ENCODE measurements at regions not wholly inside any gene's neighbourhood (a gene's known extent, or its start where the extent isn't known, plus 50 kb on each side); places are given as distances from the start of the nearest gene placed in this dataset.

DNA sequence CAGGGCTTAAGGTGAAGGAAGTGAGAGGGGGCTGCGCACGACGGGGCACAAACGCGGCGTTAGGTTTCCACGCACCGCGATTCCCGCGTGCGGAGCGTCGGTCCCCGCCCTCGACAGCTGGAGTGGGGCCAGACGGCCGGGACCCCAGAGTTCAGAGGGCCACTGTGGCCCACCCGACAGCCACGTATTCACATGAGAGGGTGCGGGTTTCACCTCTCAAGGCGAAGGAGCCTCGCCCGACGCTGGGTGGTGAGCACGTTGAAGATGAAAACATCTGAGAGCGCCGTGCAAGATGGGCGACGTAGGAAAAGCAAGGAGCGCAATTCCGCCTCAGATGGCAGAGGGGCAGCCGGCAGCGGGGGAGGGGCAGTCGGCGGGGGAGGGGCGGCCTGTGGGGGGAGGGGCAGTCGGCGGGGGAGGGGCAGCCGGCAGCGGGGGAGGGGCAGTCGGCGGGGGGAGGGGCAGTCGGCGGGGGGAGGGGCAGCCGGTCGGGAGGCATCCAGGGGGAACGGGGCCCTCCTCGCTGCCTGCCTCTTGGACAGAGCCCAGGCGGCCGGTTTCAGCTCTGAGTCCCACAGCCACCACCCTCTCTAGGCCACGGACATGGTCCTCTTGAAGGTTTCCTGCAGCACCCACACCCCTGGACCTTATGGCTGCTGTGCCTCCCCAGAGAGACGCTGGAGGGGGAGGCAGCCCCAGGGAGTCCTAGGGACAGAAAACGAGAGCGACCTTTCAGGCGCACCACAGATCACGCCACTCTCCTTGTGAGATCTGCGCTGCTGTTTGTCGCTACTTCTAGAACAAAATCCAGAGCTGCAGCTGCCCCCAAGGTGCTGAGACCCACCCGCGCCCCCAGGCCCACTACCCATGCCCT, 113.7 kb downstream of the DLL1 start:
- DNase-seq, result no peak

DNA sequence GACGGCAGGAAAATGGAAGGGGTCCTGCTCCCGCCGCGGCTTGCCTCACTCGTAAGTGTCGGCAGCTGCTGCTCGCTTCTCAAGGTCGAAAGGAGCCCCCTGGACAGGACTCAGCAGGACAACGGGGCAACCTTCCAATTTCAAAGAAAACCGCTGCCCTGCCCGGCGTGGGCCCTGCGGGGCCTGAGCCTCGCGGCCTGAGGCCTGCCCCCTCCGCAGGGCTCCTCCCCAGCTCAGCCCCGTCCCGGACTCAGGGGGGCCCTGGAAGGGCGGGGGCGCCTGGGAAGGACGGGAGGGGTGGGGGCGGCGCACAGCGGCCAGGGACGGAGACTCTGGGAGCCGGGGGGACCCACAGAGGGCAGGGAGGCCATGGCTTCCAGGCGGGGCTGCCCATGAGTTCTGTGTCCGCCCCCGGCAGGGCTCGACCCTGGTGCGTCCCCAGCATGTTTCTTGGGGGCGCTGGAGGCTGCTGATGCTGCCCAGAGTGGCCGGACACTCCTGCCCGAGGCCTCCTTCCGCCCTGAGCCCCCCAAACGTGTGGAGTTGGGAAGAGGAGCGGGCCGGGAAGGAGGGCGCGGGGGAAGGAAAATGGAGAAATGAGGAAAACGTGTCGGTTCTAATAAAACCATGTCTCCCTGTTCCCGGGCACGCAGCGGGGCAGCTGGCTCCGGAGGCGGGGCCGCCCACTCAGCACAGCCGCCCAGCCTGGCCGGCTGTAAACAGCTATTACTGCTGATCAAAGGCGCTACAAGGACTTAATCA, 114.6 kb downstream of the DLL1 start:
- no peak for DNase-seq

DNA sequence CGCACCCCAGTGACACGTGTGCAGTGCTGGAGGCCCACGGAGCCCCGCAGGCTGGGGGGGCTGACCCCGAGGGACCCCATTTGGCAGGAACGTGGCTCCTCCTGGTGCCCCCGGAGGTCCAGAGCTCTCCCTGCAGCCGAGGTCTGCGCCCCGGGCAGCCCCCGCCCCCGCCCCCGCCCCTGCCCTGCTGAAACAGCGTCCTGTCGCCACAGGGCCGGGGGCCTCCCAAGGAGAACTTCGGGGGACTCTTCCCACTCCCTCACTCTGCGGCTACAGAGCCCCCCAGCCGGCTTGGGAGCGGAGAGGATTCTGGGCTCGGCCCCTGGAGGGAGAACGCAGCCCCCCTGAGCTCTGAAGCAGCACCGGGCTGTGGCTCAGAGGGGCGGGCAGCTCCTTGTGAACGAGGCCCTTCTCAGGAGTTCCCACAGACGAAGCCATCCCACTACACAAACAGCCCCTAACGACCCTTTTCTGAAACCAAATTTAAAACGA, 115.2 kb downstream of the DLL1 start:
- DNase-seq, result no peak

DNA sequence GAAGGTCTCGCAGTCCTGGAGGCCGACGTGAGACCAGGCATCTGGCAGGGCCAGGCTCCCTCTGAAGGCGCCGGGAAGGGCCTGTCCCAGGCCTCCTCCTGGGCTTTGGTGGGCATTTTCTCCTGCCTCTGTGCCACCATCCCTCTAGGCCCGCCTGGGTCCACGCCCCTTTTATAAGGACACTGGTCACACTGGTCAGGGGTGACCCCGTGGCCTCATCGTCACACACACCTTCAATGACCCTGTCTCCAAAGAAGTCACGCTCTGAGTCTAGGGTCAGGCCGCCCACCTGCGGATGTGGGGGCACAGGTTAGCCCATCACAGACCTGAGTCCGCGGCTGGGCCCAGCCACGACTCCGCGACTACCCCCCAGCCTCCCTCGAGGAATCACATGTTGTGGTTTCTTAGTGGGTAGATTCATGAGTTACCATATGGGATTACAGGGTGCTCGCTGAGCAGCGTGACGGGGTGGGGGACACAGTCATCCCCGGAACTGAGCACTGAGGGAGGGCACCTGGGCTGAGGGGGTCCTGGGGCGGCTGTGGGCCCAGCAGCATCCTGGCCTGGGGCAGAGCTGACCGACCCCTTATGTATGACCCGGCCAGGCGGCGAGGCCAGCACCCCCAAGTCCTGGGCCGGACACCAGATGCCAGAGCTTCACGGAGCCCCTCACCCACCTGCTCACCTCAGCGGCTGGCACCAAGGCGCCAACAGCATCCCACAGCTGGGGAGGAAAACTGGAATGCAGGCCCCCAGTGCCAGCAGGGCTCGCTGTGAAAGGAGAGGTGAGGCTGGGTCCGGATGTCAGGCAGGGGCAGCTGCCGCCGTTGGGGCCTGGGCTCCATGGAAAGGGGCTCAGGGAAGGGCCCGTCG, 115.9 kb downstream of the DLL1 start:
- no peak for DNase-seq

DNA sequence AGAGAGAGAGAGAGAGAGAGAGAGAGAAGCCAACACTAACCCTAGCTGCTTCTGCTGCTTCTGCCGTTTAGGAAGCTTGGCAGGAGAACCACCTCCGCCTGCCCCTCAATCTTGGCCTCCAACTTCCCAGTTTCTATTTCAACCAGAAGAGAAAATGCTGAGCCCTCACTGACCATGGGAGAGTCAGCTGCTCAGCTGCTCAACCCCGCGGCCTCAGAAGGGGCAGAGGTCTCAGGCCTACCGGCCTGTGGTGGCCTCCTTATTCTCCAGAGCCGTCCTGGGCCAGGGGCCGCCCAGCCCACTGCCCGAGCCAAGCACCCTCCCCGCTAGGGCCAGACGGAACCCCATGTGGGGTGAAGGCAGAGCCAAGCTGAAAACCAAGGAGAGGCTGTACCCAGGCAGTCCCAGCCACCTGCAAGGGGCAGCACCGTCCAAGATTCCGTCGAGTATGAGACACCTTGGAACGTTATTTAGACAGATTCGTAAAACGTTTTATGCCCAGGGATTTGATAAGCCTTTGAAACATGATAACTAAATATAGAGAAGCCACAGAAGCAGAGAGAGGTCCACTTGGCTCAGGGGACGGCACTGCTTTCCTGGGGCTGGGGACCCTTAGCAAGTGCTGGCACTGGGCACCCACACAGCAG, 116.6 kb downstream of the DLL1 start:
- DNase-seq, result no peak

DNA sequence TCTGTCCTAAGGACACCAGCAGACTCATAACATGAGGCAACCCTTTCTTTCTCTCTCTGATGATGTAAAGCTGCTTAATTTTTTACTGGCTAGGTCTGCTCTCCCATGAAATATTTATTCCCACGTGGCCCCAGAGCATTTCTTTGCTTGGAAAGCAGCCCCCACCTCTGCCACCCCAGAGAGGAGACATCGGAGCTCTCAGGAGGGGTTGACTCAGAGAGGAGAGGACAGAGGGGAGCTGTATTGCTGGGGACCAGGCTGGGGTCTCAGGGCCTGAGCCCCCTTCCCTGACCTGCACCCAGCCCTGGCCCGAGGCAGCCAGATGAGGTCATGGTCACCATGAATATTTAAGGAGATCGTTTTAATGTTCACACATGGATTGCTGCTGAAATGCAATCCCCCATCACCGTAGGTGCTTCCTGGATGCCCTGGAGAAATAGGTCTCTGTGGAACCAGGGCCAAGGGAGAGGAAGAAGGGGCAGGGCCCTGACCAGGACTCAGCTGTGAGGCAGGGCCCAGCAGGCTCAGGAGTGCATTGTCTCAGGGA, 117.5 kb downstream of the DLL1 start:
- no peak for DNase-seq

DNA sequence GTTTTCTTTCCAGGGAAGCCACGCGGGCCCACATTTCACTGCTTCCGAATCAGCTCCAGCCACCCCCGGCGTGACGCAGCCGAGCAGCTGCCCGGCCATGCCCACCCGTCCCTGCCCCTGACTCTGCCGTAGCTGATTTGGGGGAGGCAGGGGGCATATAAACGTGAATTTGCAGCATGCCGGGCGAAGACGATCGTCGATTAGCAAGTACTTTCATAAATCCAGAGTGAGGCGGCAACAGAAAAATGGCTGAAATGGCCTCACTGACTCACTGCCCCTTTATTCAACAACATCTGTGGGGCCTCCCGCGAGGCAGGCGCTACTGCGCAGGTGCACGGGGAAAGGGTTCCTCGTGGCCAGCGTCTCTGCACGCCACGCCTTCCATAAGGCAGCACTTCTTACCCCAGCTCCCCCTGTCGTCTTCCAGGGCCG, 118.0 kb downstream of the DLL1 start:
- DNase-seq, result no peak

DNA sequence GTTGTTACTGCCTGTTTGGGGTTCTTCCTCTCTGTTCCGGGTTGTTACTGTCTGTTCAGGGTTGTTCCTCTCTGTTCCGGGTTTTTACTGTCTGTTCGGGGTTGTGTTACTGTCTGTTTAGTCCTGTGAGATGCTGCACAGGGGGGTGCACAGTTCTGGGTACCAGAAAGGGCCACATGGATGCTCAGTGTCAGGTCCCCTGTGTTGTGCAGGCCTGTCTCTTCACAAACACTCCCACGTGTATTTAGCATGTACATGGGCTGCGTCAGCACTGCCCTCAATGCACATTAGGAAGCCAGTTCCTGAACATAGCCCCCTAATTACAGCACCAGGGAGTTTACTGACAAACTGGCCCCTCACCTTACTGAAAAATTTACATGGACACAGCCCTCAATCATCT, 118.5 kb downstream of the DLL1 start:
- no peak for DNase-seq

DNA sequence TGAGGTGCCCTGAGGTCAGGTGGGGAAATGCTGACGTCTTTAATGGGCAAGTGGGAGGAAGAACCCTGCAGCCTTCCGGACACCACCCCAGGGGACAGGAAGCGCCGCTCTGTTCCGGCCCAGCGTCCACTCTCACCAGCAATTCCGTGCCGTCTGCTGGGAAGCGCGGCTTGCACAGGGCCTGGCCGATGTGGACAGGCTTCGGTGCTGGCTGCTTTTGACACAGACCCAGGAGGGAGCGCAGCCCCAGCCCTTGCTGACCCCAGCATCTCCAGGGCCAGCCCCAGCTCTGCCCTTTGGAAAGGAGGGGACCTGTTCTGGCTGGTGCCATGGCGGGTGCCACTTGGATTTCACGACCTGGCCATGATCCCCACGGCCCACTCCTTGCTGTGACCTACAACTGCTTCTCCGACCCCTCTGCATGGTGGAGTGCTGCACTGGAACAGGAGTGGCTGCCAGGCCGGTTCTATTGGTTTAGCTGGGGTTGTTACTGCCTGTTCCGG, 123.2 kb downstream of the DLL1 start:
- DNase-seq, result no peak

DNA sequence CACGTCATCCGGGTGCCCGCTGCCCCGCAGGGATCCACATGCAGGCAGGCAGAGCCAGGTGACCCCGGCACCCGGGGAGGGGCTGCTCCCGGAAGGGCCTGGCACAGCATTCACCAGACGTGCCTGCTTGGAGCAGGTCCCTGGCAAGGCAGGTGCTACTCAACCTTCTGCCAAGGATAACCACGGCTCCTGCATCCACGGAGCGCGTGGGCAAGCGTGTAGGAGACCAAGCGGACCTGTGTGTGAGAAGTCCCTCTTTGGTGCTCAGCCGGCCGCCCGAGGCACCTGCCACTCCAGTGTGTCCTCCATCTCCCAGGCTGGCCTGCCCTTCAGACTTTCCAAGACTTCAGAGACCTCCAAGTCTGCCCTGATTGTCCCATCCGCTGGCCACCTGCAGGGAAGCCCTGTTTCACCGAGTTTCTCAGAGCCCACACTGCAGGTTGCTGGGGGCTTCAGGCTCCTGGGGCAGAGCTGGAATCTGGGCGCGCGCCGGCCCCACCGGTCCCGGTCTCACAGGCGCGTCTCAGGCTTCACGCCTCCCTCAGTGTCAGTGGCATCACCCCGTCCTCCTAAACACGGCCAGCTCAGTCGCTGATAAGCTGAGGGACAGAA, 124.3 kb downstream of the DLL1 start:
- DNase-seq, result no peak

DNA sequence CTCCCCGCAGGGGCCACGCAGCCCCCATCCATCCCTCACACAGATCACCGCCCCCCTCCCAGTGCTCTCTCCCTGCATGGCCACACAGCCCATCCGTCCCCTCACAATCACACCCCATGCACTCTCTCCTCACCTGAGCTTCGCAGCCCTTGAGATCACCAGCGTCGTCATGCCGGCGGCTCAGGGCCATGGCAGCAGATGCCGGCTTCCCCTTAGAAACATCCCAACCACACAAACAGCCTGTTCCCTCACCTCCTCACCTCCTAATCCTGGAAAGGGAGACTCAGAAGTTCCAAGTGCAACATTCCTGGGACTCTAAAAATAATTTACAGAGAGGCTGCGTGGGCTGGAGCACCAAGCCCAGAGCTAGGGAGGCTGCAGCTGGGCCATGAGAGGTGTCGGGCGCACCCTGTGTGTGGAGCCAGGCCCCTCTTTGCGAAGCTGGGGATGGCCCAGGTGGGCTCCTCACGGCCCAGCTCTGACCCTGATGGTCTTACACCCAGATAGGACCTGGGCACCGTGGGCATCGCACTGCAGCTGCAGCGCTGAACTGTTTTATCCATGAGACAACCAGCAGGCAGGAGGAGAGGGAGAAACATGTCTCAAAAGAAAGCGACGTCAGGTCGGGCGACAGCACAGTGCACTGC, 125.3 kb downstream of the DLL1 start:
- no peak for DNase-seq

DNA sequence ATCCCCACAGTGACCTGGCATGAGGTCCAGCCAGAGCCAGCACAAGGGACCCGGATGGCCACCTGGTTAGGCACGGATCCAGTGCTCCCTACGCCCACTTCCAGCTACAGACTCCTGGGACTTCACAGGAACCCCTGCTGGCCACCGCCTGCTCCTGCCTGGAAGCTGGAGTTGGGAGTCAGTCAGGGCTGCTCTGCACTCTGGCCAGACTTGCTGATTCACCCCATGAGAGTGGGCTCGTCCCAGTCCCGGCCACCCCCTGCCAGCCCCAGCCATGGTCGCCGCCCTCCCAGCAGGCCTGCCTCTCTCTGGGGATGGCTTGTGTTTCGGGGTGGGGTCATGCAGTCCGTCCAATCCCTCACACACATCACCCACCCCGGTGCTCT, 125.8 kb downstream of the DLL1 start:
- no peak for DNase-seq

DNA sequence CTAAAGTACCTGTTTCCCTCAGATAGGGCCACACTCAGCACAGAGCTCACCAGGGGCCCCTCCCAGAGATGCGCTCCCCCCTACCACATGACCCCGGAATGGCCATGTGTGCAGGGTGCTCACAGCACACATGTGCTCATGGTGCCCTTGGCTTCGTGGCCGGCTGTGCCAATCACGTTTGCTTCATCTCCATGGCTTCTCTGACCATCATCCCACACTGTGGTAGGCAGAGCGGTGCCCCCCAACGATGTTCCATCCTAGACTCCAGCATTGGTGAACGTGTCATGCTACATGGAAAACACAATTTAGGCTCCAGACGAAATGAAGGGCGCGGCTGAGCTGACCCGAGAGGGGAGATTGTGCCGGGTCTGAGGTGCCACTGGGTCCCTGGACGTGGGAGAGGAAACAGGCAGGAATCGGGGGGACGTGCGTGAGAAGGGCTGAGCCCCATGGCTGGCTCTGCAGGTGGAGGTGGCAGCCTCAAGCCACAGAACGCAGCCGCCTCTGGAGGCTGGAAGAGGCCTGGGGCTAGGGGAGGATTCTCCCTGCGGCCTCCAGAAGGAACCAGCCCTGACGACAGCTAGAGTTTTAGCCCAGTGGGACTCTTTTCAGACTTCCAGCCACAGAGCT, 126.5 kb downstream of the DLL1 start:
- DNase-seq, result no peak

DNA sequence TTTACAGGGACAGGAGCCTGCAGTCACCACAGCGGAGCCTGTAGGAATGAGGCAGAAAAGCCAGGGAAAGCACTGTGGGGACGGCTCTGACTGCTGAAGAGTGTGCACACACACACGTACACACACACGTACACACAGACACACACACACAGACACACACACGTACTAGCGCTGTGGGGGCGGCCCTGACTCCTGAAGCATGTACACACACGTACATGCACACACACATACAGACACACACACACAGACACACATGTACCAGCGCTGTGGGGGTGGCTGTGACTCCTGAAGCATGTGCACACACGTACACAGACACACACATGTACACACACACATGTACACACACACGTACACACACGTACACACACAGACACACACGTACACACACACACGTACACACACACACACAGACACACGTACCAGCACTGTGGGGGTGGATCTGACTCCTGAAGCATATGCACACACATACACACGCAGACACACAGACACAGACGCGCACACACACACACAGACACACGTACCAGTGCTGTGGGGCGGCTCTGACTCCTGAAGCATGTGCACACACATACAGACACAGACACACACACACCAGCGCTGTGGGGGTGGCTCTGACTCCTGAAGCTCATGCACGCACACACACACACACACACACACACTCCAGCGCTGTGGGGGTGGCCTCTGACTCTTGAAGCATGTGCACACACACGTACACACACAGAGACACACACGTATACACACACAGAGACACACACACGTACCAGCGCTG, 127.3 kb downstream of the DLL1 start:
- DNase-seq, result no peak

DNA sequence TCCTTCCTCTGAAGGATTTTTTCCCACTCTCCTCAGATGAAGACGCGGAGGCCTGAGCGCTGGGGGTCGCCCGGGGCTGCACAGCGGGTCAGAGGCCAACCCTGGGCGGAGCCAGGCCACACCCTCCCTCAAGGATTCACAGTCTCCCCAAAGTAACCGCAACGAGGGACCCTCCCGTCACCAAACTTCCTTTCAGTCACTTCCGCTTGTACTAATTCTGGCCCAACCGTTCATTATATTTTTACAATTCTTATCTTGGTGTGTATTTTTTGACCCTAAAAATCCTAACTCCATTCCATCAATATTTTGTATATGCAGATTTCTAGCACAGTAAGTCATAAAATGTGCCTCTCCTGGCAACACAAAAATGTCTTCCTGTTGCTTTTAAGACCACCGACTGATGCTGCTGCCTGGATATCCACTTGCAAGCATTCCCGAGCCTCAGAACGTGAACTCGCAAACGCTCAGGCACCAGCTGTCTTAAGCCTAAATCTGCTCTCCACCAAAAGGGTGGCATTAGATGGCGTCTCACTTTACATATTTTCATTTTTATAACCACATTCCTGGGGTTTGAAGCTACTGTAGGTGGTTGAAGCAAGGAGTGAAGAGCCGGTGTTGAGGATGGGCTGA, 128.0 kb downstream of the DLL1 start:
- no peak for DNase-seq

DNA sequence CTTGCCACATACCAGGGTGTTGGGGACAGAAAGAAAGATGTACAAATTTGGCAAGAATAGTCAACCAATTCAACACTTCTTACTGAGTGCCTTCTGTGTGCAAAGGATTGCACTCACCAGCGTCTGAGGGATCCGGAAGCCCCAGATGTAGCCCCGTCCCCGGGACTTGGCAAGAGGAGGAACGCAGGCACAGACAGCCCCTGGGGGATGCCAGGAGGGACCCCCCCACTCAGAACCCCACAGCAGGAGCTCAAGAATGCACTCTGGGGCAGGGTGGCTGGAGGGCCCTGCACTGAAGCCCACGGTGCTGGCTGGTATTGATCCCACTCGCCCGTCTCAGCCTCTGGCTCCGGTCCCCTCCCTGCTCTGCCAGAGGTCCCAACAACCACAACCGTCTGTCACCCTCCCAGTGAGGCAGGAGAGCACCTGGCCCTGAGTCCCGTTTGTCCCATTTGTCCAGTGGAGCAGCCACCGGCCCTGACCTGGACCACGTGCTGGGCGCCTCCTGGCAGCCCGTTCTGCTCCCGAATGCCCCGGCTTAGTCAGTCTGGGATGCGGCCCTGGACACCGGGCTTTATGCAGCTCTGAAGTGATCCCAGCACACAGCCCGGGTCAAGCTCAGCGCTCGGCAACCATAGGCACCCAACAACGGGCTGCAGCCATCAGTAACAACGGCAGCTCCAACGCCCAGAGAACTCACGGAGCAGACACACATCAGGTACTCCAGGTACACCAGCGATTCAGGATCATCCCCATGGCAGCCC, 128.7 kb downstream of the DLL1 start:
- no peak for DNase-seq

DNA sequence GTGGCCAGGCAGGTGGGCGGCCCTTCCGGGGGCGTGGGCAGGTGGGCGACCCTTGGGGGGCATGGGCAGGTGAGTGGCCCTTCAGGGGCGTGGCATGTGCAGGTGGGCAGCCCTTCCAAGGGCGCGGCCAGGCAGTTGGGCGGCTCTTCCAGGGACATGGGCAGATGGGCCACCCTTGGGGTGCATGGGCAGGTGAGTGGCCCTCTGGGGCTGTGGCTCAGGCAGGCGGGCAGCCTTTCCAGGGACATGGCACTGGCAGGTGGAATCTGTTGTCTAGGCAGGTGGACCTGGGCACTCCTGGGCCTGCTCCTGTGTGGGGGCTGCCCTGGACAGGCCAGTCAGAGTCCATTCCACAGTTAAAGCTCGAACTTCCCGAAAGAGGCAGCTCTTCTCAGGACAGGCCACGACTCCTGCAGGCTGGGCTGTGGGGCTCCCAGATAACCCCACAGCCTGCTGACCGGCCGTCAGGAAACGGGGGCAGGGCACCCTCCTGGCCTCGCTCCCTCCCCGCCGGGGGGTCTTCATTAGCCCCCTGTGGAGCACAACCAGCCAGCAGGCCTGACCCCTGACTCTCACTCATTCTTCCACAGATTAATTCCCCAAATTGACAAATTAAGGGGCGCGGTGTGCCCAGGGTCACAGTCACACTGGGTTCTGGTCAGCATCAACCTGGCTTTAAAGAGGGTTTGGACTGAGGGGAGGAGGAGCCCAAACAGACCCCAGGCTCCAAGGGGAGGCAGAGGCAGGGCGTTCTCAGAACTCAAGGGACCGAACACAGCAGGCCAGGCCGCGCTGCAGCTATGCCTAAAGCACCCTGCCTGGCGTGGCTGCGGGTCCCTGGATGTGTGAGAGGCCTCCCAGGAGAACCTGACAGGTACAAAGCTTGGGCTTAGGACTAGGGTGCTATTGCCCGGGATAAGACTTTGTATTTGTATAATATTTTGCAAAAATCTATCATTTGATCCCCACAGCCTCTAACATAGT, 130.0 kb downstream of the DLL1 start:
- no peak for DNase-seq

Data from NCI-H446 treated with DMSO at 0.1 percent for 48 hours (cell line).